ENCODE measurements at regions not wholly inside any gene's neighbourhood (a gene's known extent, or its start where the extent isn't known, plus 50 kb on each side); places are given as distances from the start of the nearest gene placed in this dataset.

DNA sequence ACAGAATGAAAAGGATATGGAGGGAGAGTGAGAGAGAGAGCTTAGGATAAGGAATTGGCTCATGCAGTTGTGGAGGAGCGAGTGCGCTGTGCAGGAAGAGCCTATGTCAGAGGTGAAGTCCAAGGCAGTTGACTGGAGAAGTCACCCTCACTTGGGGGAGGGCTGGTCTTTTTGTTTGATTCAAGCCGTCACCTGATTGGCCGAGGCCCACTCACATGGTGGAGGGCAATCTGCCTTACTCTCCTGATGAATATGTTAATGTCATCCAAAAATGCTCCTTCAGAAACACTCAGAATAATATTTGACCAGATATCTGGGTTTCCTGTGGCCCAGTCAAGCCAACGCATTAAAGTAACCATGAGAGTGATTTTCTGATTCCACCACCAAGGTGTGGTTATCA is 131.7 kb downstream of the KATNIP start:
- 97 to 98% methylated on average over 5 of the region's 5 CpGs for WGBS, 2 donors
- peaks cover 3 to 26% (median 18%) of the 10 kb centered on the region in 4 donors for H3K36me3 ChIP-seq (ENCODE audit: control insufficient read depth in 4 of 4, insufficient read depth in 4 of 4, low read length in 4 of 4)

GRCh38 chr16:27684047-27684446 is 134.1 kb downstream of the KATNIP start:
- ATAC-seq (ENCODE audit: insufficient read depth, low FRiP score) = no peak
- H3K4me3 ChIP-seq = no peak overlapping the region
- H3K27ac ChIP-seq (ENCODE audit: low read depth in 1 of 2, low read length in 1 of 2) = no peak overlapping the region
- H3K36me3 ChIP-seq (ENCODE audit: control insufficient read depth in 4 of 4, insufficient read depth in 4 of 4, low read length in 4 of 4) = peaks cover 2 to 16% (median 11%) of the 10 kb centered on the region in 4 donors
- no peak overlapping the region for H3K9ac ChIP-seq (ENCODE audit: insufficient read depth in 1 of 2, low read length in 2 of 2)
- TF ChIP-seq, protein P1, sequence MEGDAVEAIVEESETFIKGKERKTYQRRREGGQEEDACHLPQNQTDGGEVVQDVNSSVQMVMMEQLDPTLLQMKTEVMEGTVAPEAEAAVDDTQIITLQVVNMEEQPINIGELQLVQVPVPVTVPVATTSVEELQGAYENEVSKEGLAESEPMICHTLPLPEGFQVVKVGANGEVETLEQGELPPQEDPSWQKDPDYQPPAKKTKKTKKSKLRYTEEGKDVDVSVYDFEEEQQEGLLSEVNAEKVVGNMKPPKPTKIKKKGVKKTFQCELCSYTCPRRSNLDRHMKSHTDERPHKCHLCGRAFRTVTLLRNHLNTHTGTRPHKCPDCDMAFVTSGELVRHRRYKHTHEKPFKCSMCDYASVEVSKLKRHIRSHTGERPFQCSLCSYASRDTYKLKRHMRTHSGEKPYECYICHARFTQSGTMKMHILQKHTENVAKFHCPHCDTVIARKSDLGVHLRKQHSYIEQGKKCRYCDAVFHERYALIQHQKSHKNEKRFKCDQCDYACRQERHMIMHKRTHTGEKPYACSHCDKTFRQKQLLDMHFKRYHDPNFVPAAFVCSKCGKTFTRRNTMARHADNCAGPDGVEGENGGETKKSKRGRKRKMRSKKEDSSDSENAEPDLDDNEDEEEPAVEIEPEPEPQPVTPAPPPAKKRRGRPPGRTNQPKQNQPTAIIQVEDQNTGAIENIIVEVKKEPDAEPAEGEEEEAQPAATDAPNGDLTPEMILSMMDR (IDR thresholded peaks at IDR 0.05; ENCODE audit: control extremely low read depth, extremely low read depth) = no peak
- DNase-seq = no peak
- H3K27me3 ChIP-seq (ENCODE audit: control insufficient read depth in 3 of 3, insufficient read depth in 3 of 3, low read length in 2 of 3) = no peaks in the 10 kb centered on the region
- no peaks in the 10 kb centered on the region for H3K9me3 ChIP-seq (ENCODE audit: control insufficient read depth in 4 of 4, insufficient read depth in 3 of 4, low read length in 3 of 4)
- H3K4me1 ChIP-seq (ENCODE audit: control insufficient read depth in 5 of 5, insufficient read depth in 5 of 5, low read length in 5 of 5) = peaks cover 0 to 9% (median 2%) of the 10 kb centered on the region in 5 donors
- 91 to 94% methylated on average over 2 of the region's 2 CpGs for WGBS, 2 donors

More for the DNA sequence above, 131.7 kb downstream of the KATNIP start:
- H3K27ac ChIP-seq (ENCODE audit: low read depth in 1 of 2, low read length in 1 of 2) = no peak overlapping the region
- H3K27me3 ChIP-seq (ENCODE audit: control insufficient read depth in 3 of 3, insufficient read depth in 3 of 3, low read length in 2 of 3) = no peaks in the 10 kb centered on the region
- H3K9ac ChIP-seq (ENCODE audit: insufficient read depth in 1 of 2, low read length in 2 of 2) = no peak overlapping the region
- H3K9me3 ChIP-seq (ENCODE audit: control insufficient read depth in 4 of 4, insufficient read depth in 3 of 4, low read length in 3 of 4) = no peaks in the 10 kb centered on the region
- H3K4me1 ChIP-seq (ENCODE audit: control insufficient read depth in 5 of 5, insufficient read depth in 5 of 5, low read length in 5 of 5) = peaks cover 0 to 9% (median 0%) of the 10 kb centered on the region in 5 donors
- ATAC-seq (ENCODE audit: insufficient read depth, low FRiP score) = no peak
- no peak for DNase-seq
- no peak overlapping the region for H3K4me3 ChIP-seq
- TF ChIP-seq, protein P1 (IDR thresholded peaks at IDR 0.05; ENCODE audit: control extremely low read depth, extremely low read depth) = no peak

GRCh38 chr16:27685807-27686206 is 135.9 kb downstream of the KATNIP start:
- Histone ChIP-seq H3K36me3 (ENCODE audit: control insufficient read depth in 4 of 4, insufficient read depth in 4 of 4, low read length in 4 of 4) (peaks cover 0 to 15% (median 6%) of the 10 kb centered on the region in 4 donors), H3K27me3 (ENCODE audit: control insufficient read depth in 3 of 3, insufficient read depth in 3 of 3, low read length in 2 of 3) (no peaks in the 10 kb centered on the region), H3K9ac (ENCODE audit: insufficient read depth in 1 of 2, low read length in 2 of 2) (no peak overlapping the region), H3K27ac (ENCODE audit: low read depth in 1 of 2, low read length in 1 of 2) (no peak overlapping the region), H3K9me3 (ENCODE audit: control insufficient read depth in 4 of 4, insufficient read depth in 3 of 4, low read length in 3 of 4) (no peaks in the 10 kb centered on the region), H3K4me1 (ENCODE audit: control insufficient read depth in 5 of 5, insufficient read depth in 5 of 5, low read length in 5 of 5) (peaks cover 0 to 9% (median 2%) of the 10 kb centered on the region in 5 donors), H3K4me3 (no peak overlapping the region)
- WGBS, 2 donors = 70 to 88% methylated on average over 1 of the region's 1 CpG
- peak; percentile 53 to 59 (median 54) for DNase-seq
- TF ChIP-seq, protein P1 (IDR thresholded peaks at IDR 0.05; ENCODE audit: control extremely low read depth, extremely low read depth) = no peak
- no peak for ATAC-seq (ENCODE audit: insufficient read depth, low FRiP score)

GRCh38 chr16:27686926-27687325 is 137.0 kb downstream of the KATNIP start:
- no peak overlapping the region for H3K4me3 ChIP-seq
- ATAC-seq (ENCODE audit: insufficient read depth, low FRiP score) = no peak
- TF ChIP-seq, protein P1 (IDR thresholded peaks at IDR 0.05; ENCODE audit: control extremely low read depth, extremely low read depth) = no peak
- H3K9me3 ChIP-seq (ENCODE audit: control insufficient read depth in 4 of 4, insufficient read depth in 3 of 4, low read length in 3 of 4) = no peaks in the 10 kb centered on the region
- H3K36me3 ChIP-seq (ENCODE audit: control insufficient read depth in 4 of 4, insufficient read depth in 4 of 4, low read length in 4 of 4) = peaks cover 0 to 9% (median 4%) of the 10 kb centered on the region in 4 donors
- H3K27me3 ChIP-seq (ENCODE audit: control insufficient read depth in 3 of 3, insufficient read depth in 3 of 3, low read length in 2 of 3) = no peaks in the 10 kb centered on the region
- peaks cover 0 to 9% (median 2%) of the 10 kb centered on the region in 5 donors for H3K4me1 ChIP-seq (ENCODE audit: control insufficient read depth in 5 of 5, insufficient read depth in 5 of 5, low read length in 5 of 5)
- no peak overlapping the region for H3K9ac ChIP-seq (ENCODE audit: insufficient read depth in 1 of 2, low read length in 2 of 2)
- WGBS, 2 donors = 87 to 96% methylated on average over 3 of the region's 3 CpGs
- no peak overlapping the region for H3K27ac ChIP-seq (ENCODE audit: low read depth in 1 of 2, low read length in 1 of 2)
- no peak for DNase-seq
